Activated CD4-positive, alpha-beta memory T cell treated with anti-CD3 and anti-CD28 coated beads, Interleukin-2, amount 10 ng/mL, durations not matched to agents 7 days and 5 days (primary cell): ENCODE measurements at regions not wholly inside any gene's neighbourhood (a gene's known extent, or its start where the extent isn't known, plus 50 kb on each side); places are given as distances from the start of the nearest gene placed in this dataset.

Experiments used
- CTCF ChIA-PET: fragments of 350-600 bp; sonication (Branson Sonifier 250); formaldehyde crosslinking; loops from one replicate; lab custom pipeline; 2021; ENCODE audit warnings: antibody characterized with exemption, inconsistent platforms; lab: Charles Lee
- POLR2A ChIA-PET: fragments of 350-600 bp; sonication (Branson Sonifier 250); formaldehyde crosslinking; loops from one replicate; lab custom pipeline; 2021; ENCODE audit warnings: antibody characterized with exemption; lab: Charles Lee
- DNase-seq: peaks from one replicate; pipeline ENCODE4 v3.0.0-alpha.2; 2020
- H3K27ac Mint-ChIP-seq: one replicate; pipeline ENCODE4 v1.8.0; 2021; ENCODE audit warnings: mild to moderate bottlenecking, mixed read lengths
- H3K27me3 Mint-ChIP-seq: one replicate; pipeline ENCODE4 v1.8.0; 2021; ENCODE audit warnings: mixed read lengths
- H3K36me3 Mint-ChIP-seq: one replicate; pipeline ENCODE4 v1.8.0; 2021; ENCODE audit warnings: low read depth, mixed read lengths
- H3K4me1 Mint-ChIP-seq: one replicate; pipeline ENCODE4 v1.8.0; 2021; ENCODE audit warnings: mixed read lengths
- H3K4me3 Mint-ChIP-seq: one replicate; pipeline ENCODE4 v1.8.0; 2021; ENCODE audit warnings: mild to moderate bottlenecking, mixed read lengths
- H3K9me3 Mint-ChIP-seq: one replicate; pipeline ENCODE4 v1.8.0; 2021; ENCODE audit warnings: mixed read lengths

GRCh38 chrX:4708970-4709760, 995.7 kb upstream of the PRKX start:
- Mint-ChIP-seq H3K27ac (no peak overlapping the region), H3K27me3 (no peaks in the 10 kb centered on the region), H3K36me3 (no peaks in the 10 kb centered on the region), H3K9me3 (peaks cover 2% of the 10 kb centered on the region), H3K4me1 (no peaks in the 10 kb centered on the region), H3K4me3 (no peak overlapping the region)
- CTCF ChIA-PET = no interaction called here
- POLR2A ChIA-PET = no interaction called here
- no peak for DNase-seq

- H3K27me3 Mint-ChIP-seq = no peaks in the 10 kb centered on the region
Observed at GRCh38 chrX:4706961-4707360, 993.5 kb upstream of the PRKX start.

GRCh38 chrX:4690521-4690920, 977.1 kb upstream of the PRKX start:
- ChIA-PET CTCF (no interaction called here), POLR2A (no interaction called here)
- H3K27me3 Mint-ChIP-seq = no peaks in the 10 kb centered on the region
- no peak overlapping the region for H3K4me3 Mint-ChIP-seq
- H3K9me3 Mint-ChIP-seq = no peaks in the 10 kb centered on the region
- no peak overlapping the region for H3K27ac Mint-ChIP-seq
- no peak for DNase-seq
- H3K4me1 Mint-ChIP-seq = no peaks in the 10 kb centered on the region
- H3K36me3 Mint-ChIP-seq = no peaks in the 10 kb centered on the region

More at GRCh38 chrX:4706961-4707360, 993.5 kb upstream of the PRKX start:
- Mint-ChIP-seq H3K9me3 (peaks cover 2% of the 10 kb centered on the region), H3K4me3 (no peak overlapping the region), H3K27ac (no peak overlapping the region), H3K4me1 (no peaks in the 10 kb centered on the region), H3K36me3 (no peaks in the 10 kb centered on the region)
- CTCF ChIA-PET = no interaction called here
- POLR2A ChIA-PET = no interaction called here
- DNase-seq = no peak

- Mint-ChIP-seq H3K4me1 (no peaks in the 10 kb centered on the region), H3K27ac (no peak overlapping the region), H3K4me3 (no peak overlapping the region), H3K27me3 (no peaks in the 10 kb centered on the region), H3K36me3 (no peaks in the 10 kb centered on the region), H3K9me3 (peaks cover 3% of the 10 kb centered on the region)
- ChIA-PET CTCF (no interaction called here), POLR2A (no interaction called here)
- no peak for DNase-seq
Observed at GRCh38 chrX:4682636-4683035, 969.2 kb upstream of the PRKX start.

- Mint-ChIP-seq H3K27me3 (no peaks in the 10 kb centered on the region), H3K4me1 (no peaks in the 10 kb centered on the region), H3K4me3 (no peak overlapping the region), H3K36me3 (no peaks in the 10 kb centered on the region), H3K27ac (no peak overlapping the region), H3K9me3 (peaks cover 3% of the 10 kb centered on the region)
- no peak for DNase-seq
- POLR2A ChIA-PET = no interaction called here
- CTCF ChIA-PET = no interaction called here
Observed at GRCh38 chrX:4675686-4676300, 962.3 kb upstream of the PRKX start.

GRCh38 chrX:4674028-4674782, 960.8 kb upstream of the PRKX start:
- Mint-ChIP-seq H3K9me3 (peaks cover 3% of the 10 kb centered on the region), H3K27me3 (no peaks in the 10 kb centered on the region), H3K27ac (no peak overlapping the region), H3K36me3 (no peaks in the 10 kb centered on the region), H3K4me3 (no peak overlapping the region), H3K4me1 (no peaks in the 10 kb centered on the region)
- CTCF ChIA-PET = no interaction called here
- POLR2A ChIA-PET = no interaction called here
- DNase-seq = no peak

- ChIA-PET CTCF (no interaction called here), POLR2A (no interaction called here)
- no peaks in the 10 kb centered on the region for H3K4me1 Mint-ChIP-seq
- no peak for DNase-seq
- H3K27me3 Mint-ChIP-seq = no peaks in the 10 kb centered on the region
- H3K9me3 Mint-ChIP-seq = peaks cover 3% of the 10 kb centered on the region
- no peak overlapping the region for H3K27ac Mint-ChIP-seq
- H3K36me3 Mint-ChIP-seq = no peaks in the 10 kb centered on the region
- H3K4me3 Mint-ChIP-seq = no peak overlapping the region
Observed at GRCh38 chrX:4671344-4671743, 957.9 kb upstream of the PRKX start.

- CTCF ChIA-PET = no interaction called here
- H3K27ac Mint-ChIP-seq = no peak overlapping the region
- POLR2A ChIA-PET = no interaction called here
Observed at GRCh38 chrX:4670606-4671005, 957.2 kb upstream of the PRKX start.

GRCh38 chrX:4668802-4669536, 955.5 kb upstream of the PRKX start:
- ChIA-PET CTCF (no interaction called here), POLR2A (no interaction called here)
- Mint-ChIP-seq H3K4me1 (no peaks in the 10 kb centered on the region), H3K27ac (no peak overlapping the region), H3K36me3 (no peaks in the 10 kb centered on the region), H3K9me3 (peaks cover 3% of the 10 kb centered on the region), H3K4me3 (no peak overlapping the region), H3K27me3 (no peaks in the 10 kb centered on the region)
- no peak for DNase-seq

More at GRCh38 chrX:4670606-4671005, 957.2 kb upstream of the PRKX start:
- no peaks in the 10 kb centered on the region for H3K4me1 Mint-ChIP-seq
- no peak for DNase-seq
- H3K36me3 Mint-ChIP-seq = no peaks in the 10 kb centered on the region
- no peak overlapping the region for H3K4me3 Mint-ChIP-seq
- H3K27me3 Mint-ChIP-seq = no peaks in the 10 kb centered on the region
- peaks cover 3% of the 10 kb centered on the region for H3K9me3 Mint-ChIP-seq

GRCh38 chrX:4663085-4663484, 949.6 kb upstream of the PRKX start:
- Mint-ChIP-seq H3K4me3 (no peak overlapping the region), H3K4me1 (no peaks in the 10 kb centered on the region), H3K36me3 (no peaks in the 10 kb centered on the region), H3K27ac (no peak overlapping the region), H3K27me3 (no peaks in the 10 kb centered on the region), H3K9me3 (no peaks in the 10 kb centered on the region)
- ChIA-PET CTCF (no interaction called here), POLR2A (no interaction called here)
- DNase-seq = no peak

GRCh38 chrX:4661771-4662170, 948.3 kb upstream of the PRKX start:
- ChIA-PET CTCF (no interaction called here), POLR2A (no interaction called here)
- Mint-ChIP-seq H3K4me1 (no peaks in the 10 kb centered on the region), H3K4me3 (no peak overlapping the region), H3K36me3 (no peaks in the 10 kb centered on the region), H3K9me3 (no peaks in the 10 kb centered on the region), H3K27ac (no peak overlapping the region), H3K27me3 (no peaks in the 10 kb centered on the region)
- DNase-seq = no peak

- H3K4me1 Mint-ChIP-seq = no peaks in the 10 kb centered on the region
- no peaks in the 10 kb centered on the region for H3K9me3 Mint-ChIP-seq
- no peak overlapping the region for H3K27ac Mint-ChIP-seq
- no peak for DNase-seq
- H3K27me3 Mint-ChIP-seq = no peaks in the 10 kb centered on the region
- POLR2A ChIA-PET = no interaction called here
- CTCF ChIA-PET = no interaction called here
- no peak overlapping the region for H3K4me3 Mint-ChIP-seq
- no peaks in the 10 kb centered on the region for H3K36me3 Mint-ChIP-seq
Observed at GRCh38 chrX:4656419-4656818, 943.0 kb upstream of the PRKX start.

- POLR2A ChIA-PET = no interaction called here
- Mint-ChIP-seq H3K36me3 (no peaks in the 10 kb centered on the region), H3K9me3 (no peaks in the 10 kb centered on the region), H3K27ac (no peak overlapping the region), H3K4me1 (no peaks in the 10 kb centered on the region), H3K4me3 (no peak overlapping the region), H3K27me3 (no peaks in the 10 kb centered on the region)
- DNase-seq = no peak
- CTCF ChIA-PET = no interaction called here
Observed at GRCh38 chrX:4655743-4656142, 942.3 kb upstream of the PRKX start.
